H1 (cell line): ENCODE measurements at regions not wholly inside any gene's neighbourhood (a gene's known extent, or its start where the extent isn't known, plus 50 kb on each side); places are given as distances from the start of the nearest gene placed in this dataset.

Source experiments
- CTCF ChIA-PET: fragments of 300-600 bp; sonication (Branson Sonifier 250); formaldehyde crosslinking; loops from one replicate; lab custom pipeline; 2021; ENCODE audit not compliant: partially characterized antibody; lab: Charles Lee
- POLR2A ChIA-PET: fragments of 300-600 bp; sonication (Branson Sonifier 250); formaldehyde crosslinking; loops from one replicate; lab custom pipeline; 2021; ENCODE audit warnings: inconsistent platforms; ENCODE audit not compliant: partially characterized antibody; lab: Charles Lee
- DNase-seq, 2 experiments: peaks; one replicate each; pipeline versions ENCODE4 v3.0.0 to v3.0.0-alpha.2; 2010 to 2022; ENCODE audit warnings: low spot score in 2 of 2, low read depth in 1 of 2, mixed read lengths in 1 of 2
- FAIRE-seq: peaks from 2 replicates; lab custom pipeline; 2011; peaks lifted over from hg19 to GRCh38; lab: Jason Lieb, UNC
- H2AFZ ChIP-seq: 2 replicates; pipeline ENCODE4 v1.8.1; 2012; ENCODE audit warnings: low read length, inconsistent platforms
- H2AK5ac ChIP-seq: 2 replicates; pipeline ENCODE4 v1.6.1; 2013; ENCODE audit warnings: low read depth, low read length
- H2BK120ac ChIP-seq: replicated peaks from 2 replicates; pipeline ENCODE3; 2013; ENCODE audit warnings: low read depth, low read length, inconsistent platforms
- H2BK12ac ChIP-seq: 2 replicates; pipeline ENCODE4 v1.6.1; 2013; ENCODE audit warnings: low read depth, low read length
- H2BK15ac ChIP-seq: 2 replicates; pipeline ENCODE4 v1.6.1; 2013; ENCODE audit warnings: low read length
- H2BK20ac ChIP-seq: 2 replicates; pipeline ENCODE4 v1.6.1; 2013; ENCODE audit warnings: low read length
- H2BK5ac ChIP-seq: 2 replicates; pipeline ENCODE4 v1.6.1; 2013; ENCODE audit warnings: low read depth, low read length
- H3K14ac ChIP-seq: 2 replicates; pipeline ENCODE4 v1.6.1; 2013; ENCODE audit warnings: inconsistent platforms; ENCODE audit not compliant: insufficient read length
- H3K18ac ChIP-seq: 2 replicates; pipeline ENCODE4 v1.6.1; 2013; ENCODE audit warnings: low read length; ENCODE audit errors: extremely low read depth
- H3K23ac ChIP-seq: 2 replicates; pipeline ENCODE4 v1.6.1; 2013; ENCODE audit warnings: inconsistent platforms; ENCODE audit not compliant: insufficient read length
- H3K23me2 ChIP-seq: 2 replicates; pipeline ENCODE4 v1.6.1; 2013; ENCODE audit warnings: low read depth, low read length
- H3K27ac ChIP-seq: 2 replicates; pipeline ENCODE4 v1.6.1; 2011; ENCODE audit warnings: low read depth, low read length, inconsistent platforms
- H3K27me3 ChIP-seq, 4 experiments: replicated peaks in 1 of 4; 1 replicate in 1 of 4; 2 replicates in 3 of 4; pipeline versions ENCODE4 v1.6.1 to v1.8.1; 2011 to 2013; ENCODE audit warnings: low read length in 3 of 4, mild to moderate bottlenecking in 3 of 4, inconsistent platforms in 2 of 4, mixed read lengths in 2 of 4, moderate library complexity in 1 of 4; ENCODE audit not compliant: control insufficient read depth in 3 of 4, insufficient read depth in 3 of 4; ENCODE audit errors: extremely low read depth in 1 of 4
- H3K36me3 ChIP-seq, 4 experiments: 2 replicates each; pipeline versions ENCODE4 v1.6.1 to v1.8.1; 2011 to 2013; ENCODE audit warnings: mild to moderate bottlenecking in 4 of 4, low read length in 3 of 4, moderate library complexity in 2 of 4, control low read depth in 1 of 4, inconsistent platforms in 1 of 4; ENCODE audit not compliant: insufficient read depth in 4 of 4, control insufficient read depth in 2 of 4
- H3K4ac ChIP-seq: replicated peaks from 2 replicates; pipeline ENCODE3; 2013; ENCODE audit warnings: low read length, low read depth, mixed read lengths, inconsistent platforms; ENCODE audit not compliant: insufficient read length
- H3K4me1 ChIP-seq, 4 experiments: replicated peaks in 1 of 4; 1 replicate in 1 of 4; 2 replicates in 3 of 4; pipeline versions ENCODE4 v1.6.1 to v1.8.1; 2011 to 2013; ENCODE audit warnings: low read length in 3 of 4, inconsistent platforms in 2 of 4, mixed read lengths in 1 of 4; ENCODE audit not compliant: insufficient read depth in 4 of 4, control insufficient read depth in 3 of 4
- H3K4me2 ChIP-seq, 2 experiments: 2 replicates each; pipeline versions ENCODE4 v1.6.1 to v1.8.1; 2011 to 2013; ENCODE audit warnings: low read depth in 2 of 2, low read length in 2 of 2, control low read depth in 1 of 2, inconsistent platforms in 1 of 2, mild to moderate bottlenecking in 1 of 2; ENCODE audit not compliant: insufficient read depth in 1 of 2
- H3K4me3 ChIP-seq, 4 experiments: fragments of 200-600, 300-600 bp in 1 of 4; sonication (generic), shearing (Covaris generic), sonication (Bioruptor Twin) in 1 of 4; 2 replicates each; pipeline versions ENCODE4 v1.5.1 to v1.8.1; 2011 to 2016; ENCODE audit warnings: low read length in 4 of 4, low read depth in 3 of 4, control low read depth in 2 of 4, inconsistent platforms in 2 of 4, mild to moderate bottlenecking in 2 of 4, mixed read lengths in 1 of 4, moderate library complexity in 1 of 4; ENCODE audit not compliant: insufficient read depth in 2 of 4; ENCODE audit errors: extremely low read depth in 1 of 4
- H3K56ac ChIP-seq: replicated peaks from 2 replicates; pipeline ENCODE3; 2013; ENCODE audit warnings: low read depth, mild to moderate bottlenecking, mixed read lengths, low read length, inconsistent platforms; ENCODE audit not compliant: insufficient read length
- H3K79me1 ChIP-seq: 2 replicates; pipeline ENCODE4 v1.6.1; 2013; ENCODE audit warnings: low read depth, low read length, control low read depth
- H3K79me2 ChIP-seq, 2 experiments: 2 replicates each; pipeline versions ENCODE4 v1.6.1 to v1.8.1; 2012 to 2013; ENCODE audit warnings: low read length in 2 of 2, mild to moderate bottlenecking in 2 of 2, inconsistent platforms in 1 of 2; ENCODE audit not compliant: insufficient read depth in 2 of 2, control insufficient read depth in 1 of 2
- H3K9ac ChIP-seq, 4 experiments: replicated peaks in 1 of 4; 1 replicate in 1 of 4; 2 replicates in 3 of 4; pipeline versions ENCODE4 v1.6.1 to v1.8.1; 2011 to 2013; ENCODE audit warnings: low read depth in 3 of 4, low read length in 3 of 4, control low read depth in 2 of 4, mild to moderate bottlenecking in 2 of 4, moderate library complexity in 2 of 4, inconsistent platforms in 1 of 4; ENCODE audit errors: extremely low read depth in 1 of 4
- H3K9me3 ChIP-seq, 2 experiments: 2 replicates each; pipeline versions ENCODE4 v1.6.1 to v1.8.1; 2012 to 2013; ENCODE audit warnings: mild to moderate bottlenecking in 2 of 2, moderate library complexity in 2 of 2, control low read depth in 1 of 2, inconsistent platforms in 1 of 2, low read depth in 1 of 2, low read length in 1 of 2, mixed read lengths in 1 of 2; ENCODE audit not compliant: insufficient read depth in 2 of 2
- H4K20me1 ChIP-seq, 2 experiments: replicated peaks in 1 of 2; 2 replicates each; pipeline versions ENCODE3 to v1.8.1; 2011 to 2013; ENCODE audit warnings: inconsistent platforms in 2 of 2, low read length in 2 of 2, mild to moderate bottlenecking in 1 of 2; ENCODE audit not compliant: insufficient read depth in 2 of 2, control insufficient read depth in 1 of 2
- H4K5ac ChIP-seq: 2 replicates; pipeline ENCODE4 v1.6.1; 2013; ENCODE audit warnings: low read length, low read depth, mixed read lengths, inconsistent platforms; ENCODE audit not compliant: insufficient read length
- H4K8ac ChIP-seq: 2 replicates; pipeline ENCODE4 v1.8.0; 2013; ENCODE audit warnings: mild to moderate bottlenecking, moderate library complexity, low read length, inconsistent platforms; ENCODE audit not compliant: insufficient read depth; ENCODE audit errors: extremely low read depth
- H4K91ac ChIP-seq: replicated peaks from 2 replicates; pipeline ENCODE3; 2013; ENCODE audit warnings: low read length, mixed read lengths, inconsistent platforms; ENCODE audit not compliant: insufficient read length
- CBX5 ChIP-seq: fragments of 300-800, 300-1000 bp; sonication (generic); IDR thresholded peaks from 2 replicates; pipeline ENCODE4 v1.7.1; 2016; ENCODE audit warnings: antibody characterized with exemption, low read length, low read depth
- CEBPB ChIP-seq: IDR thresholded peaks from 2 replicates; pipeline ENCODE4 v1.6.1; 2012; ENCODE audit warnings: low read depth, low read length
- CHD2 ChIP-seq: IDR thresholded peaks from 2 replicates; pipeline ENCODE4 v1.6.1; 2012; ENCODE audit warnings: low read length, improper control_type of control experiment
- CTBP2 ChIP-seq: IDR thresholded peaks from 2 replicates; pipeline ENCODE4 v1.7.0; 2011; ENCODE audit warnings: borderline replicate concordance, mild to moderate bottlenecking, moderate library complexity, mixed read lengths, low read length; ENCODE audit not compliant: insufficient read depth, insufficient read length
- GABPA ChIP-seq: IDR thresholded peaks from 2 replicates; pipeline ENCODE4 v1.6.1; 2011; ENCODE audit warnings: mild to moderate bottlenecking, low read length, moderate library complexity, borderline replicate concordance; ENCODE audit not compliant: insufficient read depth
- GTF2F1 ChIP-seq: IDR thresholded peaks from 2 replicates; pipeline ENCODE4 v1.6.1; 2012; ENCODE audit warnings: low read depth, low read length, improper control_type of control experiment, borderline replicate concordance
- KDM4A ChIP-seq: IDR thresholded peaks from one replicate; pipeline ENCODE4 v1.7.1; 2012; ENCODE audit warnings: low read depth, mild to moderate bottlenecking, moderate library complexity, low read length, inconsistent platforms; ENCODE audit not compliant: severe bottlenecking
- NRF1 ChIP-seq: IDR thresholded peaks from 2 replicates; pipeline ENCODE4 v1.6.1; 2011; ENCODE audit warnings: mild to moderate bottlenecking, low read depth, low read length, improper control_type of control experiment
- PHF8 ChIP-seq: fragments of 200-600 bp; sonication (generic); conservative IDR thresholded peaks from 2 replicates; pipeline ENCODE4 v1.7.1; 2012; ENCODE audit warnings: low read depth, mild to moderate bottlenecking, inconsistent platforms, low read length, moderate library complexity
- POLR2AphosphoS5 ChIP-seq: IDR thresholded peaks from 2 replicates; pipeline ENCODE4 v1.6.1; 2011; ENCODE audit warnings: low read depth, low read length
- RAD21 ChIP-seq, 2 experiments: IDR thresholded peaks in 1 of 2; conservative IDR thresholded peaks in 1 of 2; 2 replicates each; pipeline ENCODE4 v1.6.1; 2011; ENCODE audit warnings: low read depth in 2 of 2, low read length in 2 of 2, improper control_type of control experiment in 1 of 2, inconsistent platforms in 1 of 2, mild to moderate bottlenecking in 1 of 2, moderate library complexity in 1 of 2
- SIRT6 ChIP-seq: IDR thresholded peaks from one replicate; pipeline ENCODE4 v1.7.1; 2012; ENCODE audit warnings: low read length, inconsistent platforms
- SP4 ChIP-seq: IDR thresholded peaks from 2 replicates; pipeline ENCODE4 v1.6.1; 2012; ENCODE audit warnings: low read length, inconsistent platforms
- SUZ12 ChIP-seq: fragments of 200-600 bp; sonication (generic); IDR thresholded peaks from 2 replicates; pipeline ENCODE4 v1.6.1; 2012; ENCODE audit warnings: mild to moderate bottlenecking, inconsistent platforms, low read length, moderate library complexity, mixed read lengths
- TAF7 ChIP-seq: optimal IDR thresholded peaks from 2 replicates; pipeline ENCODE3; 2011; ENCODE audit warnings: low read depth, mild to moderate bottlenecking, inconsistent platforms, low read length, moderate library complexity, borderline replicate concordance
- TBP ChIP-seq: IDR thresholded peaks from 2 replicates; pipeline ENCODE4 v1.6.1; 2011; ENCODE audit warnings: low read depth, low read length, improper control_type of control experiment
- WGBS, 2 experiments: shearing (Covaris generic) in 1 of 2; methylation state at CpG; one replicate each; pipeline versions ENCODE4 v1.1.6 to v1.1.7; 2013 to 2015; ENCODE audit warnings: low lambda C conversion rate in 2 of 2, mixed read lengths in 2 of 2, inconsistent platforms in 1 of 2, low coverage in 1 of 2, missing lambda C conversion rate in 1 of 2; ENCODE audit not compliant: insufficient replicate concordance in 2 of 2, insufficient coverage in 1 of 2, insufficient read length in 1 of 2; ENCODE audit errors: extremely low coverage in 1 of 2, missing lambda C conversion rate in 1 of 2; 5-methylcytosine and 5-hydroxymethylcytosine counted together

- no peak overlapping the region for H3K56ac ChIP-seq
- no peak overlapping the region for H2BK15ac ChIP-seq
- DNase-seq (no peak), FAIRE-seq (no peak)
- no peak overlapping the region for H2BK5ac ChIP-seq
- H2AFZ ChIP-seq: no peak overlapping the region
- no peak overlapping the region for H3K4me3 ChIP-seq
- H3K79me1 ChIP-seq: no peaks in the 10 kb centered on the region
- H2BK20ac ChIP-seq: no peak overlapping the region
- H3K23ac ChIP-seq: no peak overlapping the region
- WGBS, 2 experiments: 98% methylated on average over 3 of the region's 3 CpGs; no CpG with 5 or more reads in 1 of the 2 experiments
- H4K8ac ChIP-seq: no peak overlapping the region
- H3K27ac ChIP-seq: no peak overlapping the region
- no peaks in the 10 kb centered on the region for H3K27me3 ChIP-seq
- ChIA-PET CTCF (interaction anchor here (0.7 to 1.5 kb wide), 6 partner anchors 9 to 627 kb away, joined by 3 to 5 read pairs (median 3); no protein-coding TSS in a partner anchor), POLR2A (no interaction called here)
- H2BK120ac ChIP-seq: no peak overlapping the region
- no peak overlapping the region for H3K4ac ChIP-seq
- no peak overlapping the region for H2AK5ac ChIP-seq
- H3K36me3 ChIP-seq: no peaks in the 10 kb centered on the region
- H3K79me2 ChIP-seq: no peaks in the 10 kb centered on the region
- H3K4me1 ChIP-seq: no peaks in the 10 kb centered on the region
- no peak overlapping the region for H3K9ac ChIP-seq
- no peaks in the 10 kb centered on the region for H3K23me2 ChIP-seq
- H2BK12ac ChIP-seq: no peak overlapping the region
- no peak overlapping the region for H4K91ac ChIP-seq
- H3K14ac ChIP-seq: no peak overlapping the region
- no peak overlapping the region for H4K5ac ChIP-seq
- H4K20me1 ChIP-seq: no peaks in the 10 kb centered on the region
- H3K9me3 ChIP-seq: no peaks in the 10 kb centered on the region; a peak in 1 of 4 replicates
- H3K4me2 ChIP-seq: no peak overlapping the region
- H3K18ac ChIP-seq: no peak overlapping the region
- TF ChIP-seq SIRT6 (no peak), SP4 (no peak), CTBP2 (no peak), GABPA (no peak), KDM4A (no peak), GTF2F1 (no peak), RAD21 (IDR thresholded peaks at IDR 0.05 in 1 of 2, conservative IDR thresholded peaks at IDR 0.05 in 1 of 2; ENCODE audit: low read depth in 2 of 2, low read length in 2 of 2) (no peak), TBP (no peak), PHF8 (no peak), NRF1 (no peak), POLR2AphosphoS5 (no peak), SUZ12 (no peak), CHD2 (no peak), TAF7 (no peak), CEBPB (no peak), CBX5 (no peak)
These were observed 337.0 kb downstream of the CRPPA start for GRCh38 chr7:16084370-16084769.
